HepG2 (cell line): ENCODE measurements at regions not wholly inside any gene's neighbourhood (a gene's known extent, or its start where the extent isn't known, plus 50 kb on each side); places are given as distances from the start of the nearest gene placed in this dataset.

Experiments
- ATAC-seq: fragments of 200-7000 bp; cut with Tn5 transposase; 3 replicates; pipeline ENCODE4 v1.9.1; 2020; ENCODE audit warnings: mild to moderate bottlenecking, moderate library complexity
- BruUV-seq: library from RNA; stranded (reverse); fragments of 400-500 nt; replicated peaks from 2 replicates; lab custom pipeline; 2021; lab: Mats Ljungman, UMichigan
- CTCF ChIA-PET: fragments of 300-600 bp; formaldehyde crosslinking; extraction: SDS; loops from one replicate; lab custom pipeline; 2021; ENCODE audit warnings: low total read pairs, inconsistent platforms, low intra/inter-chr PET ratio; lab: Yijun Ruan, JAX
- POLR2A ChIA-PET: fragments of 350-600 bp; sonication (Branson Sonifier 250); formaldehyde crosslinking; loops from one replicate; lab custom pipeline; 2020; ENCODE audit warnings: antibody characterized with exemption, inconsistent platforms; lab: Yijun Ruan, JAX
- DNase-seq: peaks from one replicate; pipeline ENCODE4 v3.0.0-alpha.2; 2015; ENCODE audit warnings: low spot score
- FAIRE-seq: peaks from 3 replicates; lab custom pipeline; 2011; peaks lifted over from hg19 to GRCh38; lab: Jason Lieb, UNC
- H2AFZ ChIP-seq: one replicate; pipeline ENCODE4 v1.6.1; 2011; ENCODE audit warnings: low read length, inconsistent platforms
- H3K27ac ChIP-seq: fragments of 300-600 bp; 3 replicates; pipeline ENCODE4 v1.8.0; 2011; ENCODE audit warnings: mixed run types, mild to moderate bottlenecking, mixed read lengths, low read length, inconsistent platforms; ENCODE audit not compliant: insufficient read depth; ENCODE audit errors: extremely low read length
- H3K27me3 ChIP-seq, 2 experiments: fragments of 200-600 bp in 1 of 2; 2 replicates in 1 of 2; 3 replicates in 1 of 2; pipeline versions ENCODE4 v1.6.0 to v1.8.0; 2011; ENCODE audit warnings: low read length in 2 of 2, mild to moderate bottlenecking in 2 of 2, moderate library complexity in 2 of 2, inconsistent platforms in 1 of 2; ENCODE audit not compliant: insufficient read depth in 2 of 2, control insufficient read depth in 1 of 2
- H3K36me3 ChIP-seq, 2 experiments: fragments of 200-600 bp in 1 of 2; replicated peaks in 1 of 2; 2 replicates in 1 of 2; 3 replicates in 1 of 2; pipeline versions ENCODE4 v1.5.1 to v1.8.0; 2011; ENCODE audit warnings: low read length in 2 of 2, inconsistent platforms in 1 of 2; ENCODE audit not compliant: insufficient read depth in 2 of 2, control insufficient read depth in 1 of 2
- H3K4me1 ChIP-seq: 2 replicates; pipeline ENCODE4 v1.5.1; 2012; ENCODE audit warnings: low read length, inconsistent platforms; ENCODE audit not compliant: insufficient read depth
- H3K4me2 ChIP-seq: 2 replicates; pipeline ENCODE4 v1.6.0; 2011; ENCODE audit warnings: low read depth, low read length, inconsistent platforms
- H3K4me3 ChIP-seq, 3 experiments: fragments of 200-600 bp in 1 of 3; sonication (generic), shearing (Covaris generic) in 1 of 3; replicated peaks in 1 of 3; 2 replicates each; pipeline ENCODE4 v1.5.1; 2011 to 2016; ENCODE audit warnings: low read length in 3 of 3, inconsistent platforms in 2 of 3, low read depth in 2 of 3, mild to moderate bottlenecking in 2 of 3, control low read depth in 1 of 3, mixed read lengths in 1 of 3; ENCODE audit not compliant: insufficient read depth in 1 of 3
- H3K79me2 ChIP-seq: one replicate; pipeline ENCODE4 v1.6.1; 2011; ENCODE audit warnings: low read length, inconsistent platforms; ENCODE audit not compliant: insufficient read depth
- H3K9ac ChIP-seq: 2 replicates; pipeline ENCODE4 v1.6.0; 2011; ENCODE audit warnings: mild to moderate bottlenecking, low read depth, low read length, inconsistent platforms; ENCODE audit not compliant: insufficient read depth
- H3K9me3 ChIP-seq: 2 replicates; pipeline ENCODE4 v1.5.1; 2012; ENCODE audit warnings: mild to moderate bottlenecking, low read length
- H4K20me1 ChIP-seq: 2 replicates; pipeline ENCODE4 v1.6.0; 2011; ENCODE audit warnings: inconsistent platforms, mild to moderate bottlenecking, low read length, moderate library complexity; ENCODE audit not compliant: insufficient read depth
- ZBTB25 ChIP-seq: IDR thresholded peaks from 2 replicates; pipeline ENCODE4 v1.6.1; 2018; ENCODE audit warnings: missing genetic modification reagents
- ZBTB3 ChIP-seq: sonication (generic); formaldehyde crosslinking; IDR thresholded peaks from 2 replicates; pipeline ENCODE4 v1.4.0; 2020; ENCODE audit warnings: low read depth, mild to moderate bottlenecking, moderate library complexity, missing genetic modification reagents, borderline replicate concordance
- ZNF10 ChIP-seq: sonication (generic); formaldehyde crosslinking; IDR thresholded peaks from 2 replicates; pipeline ENCODE4 v1.4.0; 2020; ENCODE audit warnings: mild to moderate bottlenecking, low read depth, missing genetic modification reagents, borderline replicate concordance
- ZNF629 ChIP-seq: sonication (generic); formaldehyde crosslinking; conservative IDR thresholded peaks from 2 replicates; pipeline ENCODE4 v1.5.0; 2020; ENCODE audit warnings: missing genetic modification reagents
- WGBS: methylation state at CpG from one replicate; pipeline ENCODE4 v1.1.6; 2017; ENCODE audit warnings: low lambda C conversion rate; 5-methylcytosine and 5-hydroxymethylcytosine counted together
- in situ Hi-C: cut with HindIII; loops from 2 replicates; pipeline ENCODE4 v1.10.0; 2017; ENCODE audit warnings: low pct_unique_long_range_greater_than_20kb; ENCODE audit not compliant: extremely low pct_ligation_motif_present
- intact Hi-C: fragments of 100-400 bp; cut with micrococcal nuclease; formaldehyde crosslinking; loops from one replicate; pipeline ENCODE4 v1.10.0; 2022; ENCODE audit not compliant: unreplicated experiment
- TF ChIP-seq, protein P1 (sequence below): sonication (generic); formaldehyde crosslinking; IDR thresholded peaks from 2 replicates; pipeline ENCODE4 v1.4.0; 2020; ENCODE audit warnings: mild to moderate bottlenecking, missing genetic modification reagents
- TF ChIP-seq, protein P2 (sequence below): sonication (generic); formaldehyde crosslinking; IDR thresholded peaks from 2 replicates; pipeline ENCODE4 v1.8.0; 2022; ENCODE audit warnings: missing genetic modification reagents, mild to moderate bottlenecking, moderate library complexity, borderline replicate concordance
- TF ChIP-seq, protein P3 (sequence below): sonication (generic); formaldehyde crosslinking; IDR thresholded peaks from 2 replicates; pipeline ENCODE4 v1.4.0; 2020; ENCODE audit warnings: missing genetic modification reagents, borderline replicate concordance

- TF ChIP-seq, protein P1, sequence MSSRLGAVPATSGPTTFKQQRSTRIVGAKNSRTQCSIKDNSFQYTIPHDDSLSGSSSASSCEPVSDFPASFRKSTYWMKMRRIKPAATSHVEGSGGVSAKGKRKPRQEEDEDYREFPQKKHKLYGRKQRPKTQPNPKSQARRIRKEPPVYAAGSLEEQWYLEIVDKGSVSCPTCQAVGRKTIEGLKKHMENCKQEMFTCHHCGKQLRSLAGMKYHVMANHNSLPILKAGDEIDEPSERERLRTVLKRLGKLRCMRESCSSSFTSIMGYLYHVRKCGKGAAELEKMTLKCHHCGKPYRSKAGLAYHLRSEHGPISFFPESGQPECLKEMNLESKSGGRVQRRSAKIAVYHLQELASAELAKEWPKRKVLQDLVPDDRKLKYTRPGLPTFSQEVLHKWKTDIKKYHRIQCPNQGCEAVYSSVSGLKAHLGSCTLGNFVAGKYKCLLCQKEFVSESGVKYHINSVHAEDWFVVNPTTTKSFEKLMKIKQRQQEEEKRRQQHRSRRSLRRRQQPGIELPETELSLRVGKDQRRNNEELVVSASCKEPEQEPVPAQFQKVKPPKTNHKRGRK (CRISPR knock-in tag): no peak
- TF ChIP-seq, all 625 proteins: peak for 0
These were observed 408.7 kb downstream of the NUF2 start (continued) for GRCh38 chr1:163730411-163730821.

GRCh38 chr1:163737261-163737660 lies 415.5 kb downstream of the NUF2 start:
- DNase-seq: no peak
- POLR2A ChIA-PET: no interaction called here
- intact Hi-C loops (no loop called here), in situ Hi-C loops (no loop called here)
- H3K27me3 ChIP-seq: no peaks in the 10 kb centered on the region
- no peak overlapping the region for H3K27ac ChIP-seq
- H3K79me2 ChIP-seq: no peaks in the 10 kb centered on the region
- WGBS: 2% methylated on average over 2 of the region's 2 CpGs
- H3K4me1 ChIP-seq: no peaks in the 10 kb centered on the region
- FAIRE-seq: no peak
- CTCF ChIA-PET: no interaction called here
- TF ChIP-seq ZNF10 (CRISPR knock-in tag): no peak
- no peak overlapping the region for H3K9ac ChIP-seq
- ATAC-seq: no peak
- H3K36me3 ChIP-seq: no peaks in the 10 kb centered on the region
- H2AFZ ChIP-seq: no peak overlapping the region
- H3K4me2 ChIP-seq: no peak overlapping the region
- H3K4me3 ChIP-seq: no peak overlapping the region
- no peaks in the 10 kb centered on the region for H4K20me1 ChIP-seq
- no TSS peak for BruUV-seq
- H3K9me3 ChIP-seq: peaks cover 85% of the 10 kb centered on the region

DNA sequence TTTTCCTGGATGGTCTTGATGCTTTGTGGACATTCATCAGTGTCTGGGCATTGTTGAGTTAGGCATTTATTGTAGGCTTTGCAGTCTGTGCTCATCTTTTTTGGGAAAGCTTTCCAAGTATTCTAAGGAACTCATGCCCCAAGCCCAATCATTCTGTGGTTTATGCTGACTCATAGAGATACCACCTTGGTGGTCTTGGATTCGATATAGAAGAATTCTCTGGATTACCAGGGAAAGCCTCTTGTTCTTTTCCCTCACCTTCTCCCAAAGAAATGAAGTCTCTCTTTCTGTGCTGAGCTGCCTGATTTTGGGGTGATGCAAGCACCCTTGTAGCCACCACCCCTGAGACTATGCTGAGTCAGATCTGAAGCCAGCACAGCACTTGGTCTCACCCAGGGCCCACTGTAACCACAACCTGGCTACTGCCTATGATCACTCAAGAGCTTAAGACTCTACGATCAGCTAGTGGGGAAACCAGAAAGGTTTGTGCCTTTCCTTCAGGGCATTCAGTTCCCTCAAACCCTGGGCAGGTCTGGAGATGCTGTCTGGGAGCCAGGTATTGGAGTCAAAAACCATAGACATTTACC lies 422.6 kb downstream of the NUF2 start:
- ChIA-PET CTCF (no interaction called here), POLR2A (no interaction called here)
- intact Hi-C loops: no loop called here
- no peaks in the 10 kb centered on the region for H3K36me3 ChIP-seq
- peaks cover 96% of the 10 kb centered on the region for H3K9me3 ChIP-seq
- H3K9ac ChIP-seq: no peak overlapping the region
- H3K4me3 ChIP-seq: no peak overlapping the region
- no peak overlapping the region for H3K4me2 ChIP-seq
- BruUV-seq: no TSS peak
- no peak for DNase-seq
- 0% methylated on average over 1 of the region's 2 CpGs for WGBS
- no peak for ATAC-seq
- no peaks in the 10 kb centered on the region for H3K27me3 ChIP-seq
- no peaks in the 10 kb centered on the region for H4K20me1 ChIP-seq
- in situ Hi-C loops: no loop called here
- FAIRE-seq: no peak
- H3K27ac ChIP-seq: no peak overlapping the region
- H3K79me2 ChIP-seq: no peaks in the 10 kb centered on the region
- H3K4me1 ChIP-seq: no peaks in the 10 kb centered on the region
- no peak overlapping the region for H2AFZ ChIP-seq
- TF ChIP-seq ZNF629 (CRISPR knock-in tag) (no peak), ZBTB3 (CRISPR knock-in tag) (no peak), ZBTB25 (CRISPR knock-in tag) (no peak)
- TF ChIP-seq, protein P2, sequence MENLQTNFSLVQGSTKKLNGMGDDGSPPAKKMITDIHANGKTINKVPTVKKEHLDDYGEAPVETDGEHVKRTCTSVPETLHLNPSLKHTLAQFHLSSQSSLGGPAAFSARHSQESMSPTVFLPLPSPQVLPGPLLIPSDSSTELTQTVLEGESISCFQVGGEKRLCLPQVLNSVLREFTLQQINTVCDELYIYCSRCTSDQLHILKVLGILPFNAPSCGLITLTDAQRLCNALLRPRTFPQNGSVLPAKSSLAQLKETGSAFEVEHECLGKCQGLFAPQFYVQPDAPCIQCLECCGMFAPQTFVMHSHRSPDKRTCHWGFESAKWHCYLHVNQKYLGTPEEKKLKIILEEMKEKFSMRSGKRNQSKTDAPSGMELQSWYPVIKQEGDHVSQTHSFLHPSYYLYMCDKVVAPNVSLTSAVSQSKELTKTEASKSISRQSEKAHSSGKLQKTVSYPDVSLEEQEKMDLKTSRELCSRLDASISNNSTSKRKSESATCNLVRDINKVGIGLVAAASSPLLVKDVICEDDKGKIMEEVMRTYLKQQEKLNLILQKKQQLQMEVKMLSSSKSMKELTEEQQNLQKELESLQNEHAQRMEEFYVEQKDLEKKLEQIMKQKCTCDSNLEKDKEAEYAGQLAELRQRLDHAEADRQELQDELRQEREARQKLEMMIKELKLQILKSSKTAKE (CRISPR knock-in tag): no peak
- TF ChIP-seq, protein P3, sequence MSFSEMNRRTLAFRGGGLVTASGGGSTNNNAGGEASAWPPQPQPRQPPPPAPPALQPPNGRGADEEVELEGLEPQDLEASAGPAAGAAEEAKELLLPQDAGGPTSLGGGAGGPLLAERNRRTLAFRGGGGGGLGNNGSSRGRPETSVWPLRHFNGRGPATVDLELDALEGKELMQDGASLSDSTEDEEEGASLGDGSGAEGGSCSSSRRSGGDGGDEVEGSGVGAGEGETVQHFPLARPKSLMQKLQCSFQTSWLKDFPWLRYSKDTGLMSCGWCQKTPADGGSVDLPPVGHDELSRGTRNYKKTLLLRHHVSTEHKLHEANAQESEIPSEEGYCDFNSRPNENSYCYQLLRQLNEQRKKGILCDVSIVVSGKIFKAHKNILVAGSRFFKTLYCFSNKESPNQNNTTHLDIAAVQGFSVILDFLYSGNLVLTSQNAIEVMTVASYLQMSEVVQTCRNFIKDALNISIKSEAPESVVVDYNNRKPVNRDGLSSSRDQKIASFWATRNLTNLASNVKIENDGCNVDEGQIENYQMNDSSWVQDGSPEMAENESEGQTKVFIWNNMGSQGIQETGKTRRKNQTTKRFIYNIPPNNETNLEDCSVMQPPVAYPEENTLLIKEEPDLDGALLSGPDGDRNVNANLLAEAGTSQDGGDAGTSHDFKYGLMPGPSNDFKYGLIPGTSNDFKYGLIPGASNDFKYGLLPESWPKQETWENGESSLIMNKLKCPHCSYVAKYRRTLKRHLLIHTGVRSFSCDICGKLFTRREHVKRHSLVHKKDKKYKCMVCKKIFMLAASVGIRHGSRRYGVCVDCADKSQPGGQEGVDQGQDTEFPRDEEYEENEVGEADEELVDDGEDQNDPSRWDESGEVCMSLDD: no peak
